ENCODE measurements at regions not wholly inside any gene's neighbourhood (a gene's known extent, or its start where the extent isn't known, plus 50 kb on each side); places are given as distances from the start of the nearest gene placed in this dataset.

DNA sequence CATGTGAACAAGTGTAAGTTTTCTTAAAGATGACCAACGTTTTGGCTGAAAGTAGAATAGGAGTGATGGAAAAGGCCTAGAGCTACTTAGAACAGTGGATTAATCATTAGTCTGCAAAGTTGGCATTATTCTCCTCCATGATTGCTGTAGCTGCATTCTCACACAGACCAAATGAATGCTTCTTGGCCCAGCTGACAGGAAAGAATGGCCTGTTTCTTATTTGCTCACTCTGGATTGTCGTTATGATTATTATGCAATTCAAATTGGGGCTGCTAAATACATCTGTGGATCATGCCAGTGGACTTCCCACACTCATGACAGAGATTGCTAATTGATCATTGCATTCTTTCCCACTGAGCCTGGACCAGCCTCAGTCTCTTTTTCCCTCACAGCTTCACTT lies 285.0 kb downstream of the STIM2 start:
- no peak overlapping the region for H3K27ac ChIP-seq (ENCODE audit: low read length)
- no peaks in the 10 kb centered on the region for H3K4me1 ChIP-seq (ENCODE audit: control insufficient read depth, insufficient read depth, low read length)
- H3K9ac ChIP-seq (ENCODE audit: low read length in 2 of 2) = no peak overlapping the region
- no peaks in the 10 kb centered on the region for H3K36me3 ChIP-seq (ENCODE audit: control insufficient read depth in 2 of 2, insufficient read depth in 2 of 2, low read length in 2 of 2)
- no peaks in the 10 kb centered on the region for H3K9me3 ChIP-seq (ENCODE audit: control insufficient read depth in 2 of 2, low read length in 2 of 2)
- no peak overlapping the region for H3K4me3 ChIP-seq (ENCODE audit: low read length in 2 of 2)
- H3K27me3 ChIP-seq (ENCODE audit: control insufficient read depth in 1 of 2, insufficient read depth in 2 of 2, low read length in 2 of 2) = no peaks in the 10 kb centered on the region

DNA sequence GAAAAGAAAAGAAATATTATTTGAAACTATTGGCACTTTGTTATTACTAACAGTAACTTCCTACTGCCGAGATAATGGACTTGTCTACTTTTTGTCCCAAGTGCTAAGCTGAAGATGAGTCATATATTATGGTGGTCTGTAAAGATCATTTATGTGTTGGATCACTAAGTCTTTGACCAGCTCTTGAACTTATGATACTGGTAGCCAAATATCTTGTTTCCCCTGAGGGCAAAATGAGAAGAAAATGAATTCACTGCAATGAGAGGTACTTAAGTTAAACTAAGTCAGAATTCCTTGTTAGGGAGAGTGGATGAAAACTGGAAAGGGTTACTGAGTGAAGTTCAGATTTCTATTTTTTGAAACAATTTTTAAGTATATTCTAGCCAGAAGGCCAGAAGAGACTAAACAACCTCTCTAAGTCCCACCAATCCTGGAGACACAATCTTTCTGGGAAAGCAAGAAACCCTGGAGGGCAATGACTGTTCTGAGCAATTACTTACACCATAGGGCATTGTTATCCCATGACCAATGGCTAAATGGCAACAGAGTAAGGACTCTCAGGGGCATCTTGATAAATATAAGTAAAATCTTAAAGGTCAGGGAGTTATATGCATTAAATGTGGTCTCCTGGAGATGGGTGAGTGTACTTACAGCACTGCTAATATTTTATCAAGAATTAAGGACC lies 287.7 kb downstream of the STIM2 start:
- Histone ChIP-seq H3K9ac (ENCODE audit: low read length in 2 of 2) (no peak overlapping the region), H3K4me1 (ENCODE audit: control insufficient read depth, insufficient read depth, low read length) (no peaks in the 10 kb centered on the region), H3K27me3 (ENCODE audit: control insufficient read depth in 1 of 2, insufficient read depth in 2 of 2, low read length in 2 of 2) (no peaks in the 10 kb centered on the region), H3K4me3 (ENCODE audit: low read length in 2 of 2) (no peak overlapping the region), H3K36me3 (ENCODE audit: control insufficient read depth in 2 of 2, insufficient read depth in 2 of 2, low read length in 2 of 2) (no peaks in the 10 kb centered on the region), H3K9me3 (ENCODE audit: control insufficient read depth in 2 of 2, low read length in 2 of 2) (no peaks in the 10 kb centered on the region), H3K27ac (ENCODE audit: low read length) (no peak overlapping the region)

GRCh38 chr4:27149541-27150212 lies 289.0 kb downstream of the STIM2 start:
- Histone ChIP-seq H3K9ac (ENCODE audit: low read length in 2 of 2) (no peak overlapping the region), H3K4me3 (ENCODE audit: low read length in 2 of 2) (no peak overlapping the region), H3K9me3 (ENCODE audit: control insufficient read depth in 2 of 2, low read length in 2 of 2) (no peaks in the 10 kb centered on the region), H3K27me3 (ENCODE audit: control insufficient read depth in 1 of 2, insufficient read depth in 2 of 2, low read length in 2 of 2) (no peaks in the 10 kb centered on the region), H3K27ac (ENCODE audit: low read length) (no peak overlapping the region), H3K36me3 (ENCODE audit: control insufficient read depth in 2 of 2, insufficient read depth in 2 of 2, low read length in 2 of 2) (no peaks in the 10 kb centered on the region), H3K4me1 (ENCODE audit: control insufficient read depth, insufficient read depth, low read length) (no peaks in the 10 kb centered on the region)

- Histone ChIP-seq H3K36me3 (ENCODE audit: control insufficient read depth in 2 of 2, insufficient read depth in 2 of 2, low read length in 2 of 2) (no peaks in the 10 kb centered on the region), H3K4me3 (ENCODE audit: low read length in 2 of 2) (no peak overlapping the region), H3K9ac (ENCODE audit: low read length in 2 of 2) (no peak overlapping the region), H3K27ac (ENCODE audit: low read length) (no peak overlapping the region), H3K9me3 (ENCODE audit: control insufficient read depth in 2 of 2, low read length in 2 of 2) (no peaks in the 10 kb centered on the region), H3K27me3 (ENCODE audit: control insufficient read depth in 1 of 2, insufficient read depth in 2 of 2, low read length in 2 of 2) (no peaks in the 10 kb centered on the region), H3K4me1 (ENCODE audit: control insufficient read depth, insufficient read depth, low read length) (no peaks in the 10 kb centered on the region)
These were observed 292.1 kb downstream of the STIM2 start for GRCh38 chr4:27152703-27153102.

- Histone ChIP-seq H3K36me3 (ENCODE audit: control insufficient read depth in 2 of 2, insufficient read depth in 2 of 2, low read length in 2 of 2) (no peaks in the 10 kb centered on the region), H3K27me3 (ENCODE audit: control insufficient read depth in 1 of 2, insufficient read depth in 2 of 2, low read length in 2 of 2) (no peaks in the 10 kb centered on the region), H3K27ac (ENCODE audit: low read length) (no peak overlapping the region), H3K4me3 (ENCODE audit: low read length in 2 of 2) (no peak overlapping the region), H3K9ac (ENCODE audit: low read length in 2 of 2) (no peak overlapping the region), H3K4me1 (ENCODE audit: control insufficient read depth, insufficient read depth, low read length) (no peaks in the 10 kb centered on the region), H3K9me3 (ENCODE audit: control insufficient read depth in 2 of 2, low read length in 2 of 2) (no peaks in the 10 kb centered on the region)
These were observed 294.1 kb downstream of the STIM2 start for GRCh38 chr4:27154706-27155105.

- Histone ChIP-seq H3K36me3 (ENCODE audit: control insufficient read depth in 2 of 2, insufficient read depth in 2 of 2, low read length in 2 of 2) (no peaks in the 10 kb centered on the region), H3K4me3 (ENCODE audit: low read length in 2 of 2) (no peak overlapping the region), H3K27me3 (ENCODE audit: control insufficient read depth in 1 of 2, insufficient read depth in 2 of 2, low read length in 2 of 2) (no peaks in the 10 kb centered on the region), H3K27ac (ENCODE audit: low read length) (no peak overlapping the region), H3K9me3 (ENCODE audit: control insufficient read depth in 2 of 2, low read length in 2 of 2) (peaks cover 0 to 4% of the 10 kb centered on the region in 2 donors), H3K4me1 (ENCODE audit: control insufficient read depth, insufficient read depth, low read length) (no peaks in the 10 kb centered on the region), H3K9ac (ENCODE audit: low read length in 2 of 2) (no peak overlapping the region)
These were observed 300.6 kb downstream of the STIM2 start for GRCh38 chr4:27161191-27161590.

GRCh38 chr4:27168783-27169182 lies 308.1 kb downstream of the STIM2 start:
- Histone ChIP-seq H3K27me3 (ENCODE audit: control insufficient read depth in 1 of 2, insufficient read depth in 2 of 2, low read length in 2 of 2) (no peaks in the 10 kb centered on the region), H3K4me1 (ENCODE audit: control insufficient read depth, insufficient read depth, low read length) (no peaks in the 10 kb centered on the region), H3K9me3 (ENCODE audit: control insufficient read depth in 2 of 2, low read length in 2 of 2) (peaks cover 0 to 2% of the 10 kb centered on the region in 2 donors), H3K36me3 (ENCODE audit: control insufficient read depth in 2 of 2, insufficient read depth in 2 of 2, low read length in 2 of 2) (no peaks in the 10 kb centered on the region), H3K9ac (ENCODE audit: low read length in 2 of 2) (no peak overlapping the region), H3K27ac (ENCODE audit: low read length) (no peak overlapping the region), H3K4me3 (ENCODE audit: low read length in 2 of 2) (no peak overlapping the region)

- no peak overlapping the region for H3K4me3 ChIP-seq (ENCODE audit: low read length in 2 of 2)
- H3K4me1 ChIP-seq (ENCODE audit: control insufficient read depth, insufficient read depth, low read length) = no peaks in the 10 kb centered on the region
- H3K27me3 ChIP-seq (ENCODE audit: control insufficient read depth in 1 of 2, insufficient read depth in 2 of 2, low read length in 2 of 2) = no peaks in the 10 kb centered on the region
- H3K9ac ChIP-seq (ENCODE audit: low read length in 2 of 2) = no peak overlapping the region
- H3K9me3 ChIP-seq (ENCODE audit: control insufficient read depth in 2 of 2, low read length in 2 of 2) = no peaks in the 10 kb centered on the region
- no peaks in the 10 kb centered on the region for H3K36me3 ChIP-seq (ENCODE audit: control insufficient read depth in 2 of 2, insufficient read depth in 2 of 2, low read length in 2 of 2)
- no peak overlapping the region for H3K27ac ChIP-seq (ENCODE audit: low read length)
These were observed 312.6 kb downstream of the STIM2 start for GRCh38 chr4:27173280-27173679.

DNA sequence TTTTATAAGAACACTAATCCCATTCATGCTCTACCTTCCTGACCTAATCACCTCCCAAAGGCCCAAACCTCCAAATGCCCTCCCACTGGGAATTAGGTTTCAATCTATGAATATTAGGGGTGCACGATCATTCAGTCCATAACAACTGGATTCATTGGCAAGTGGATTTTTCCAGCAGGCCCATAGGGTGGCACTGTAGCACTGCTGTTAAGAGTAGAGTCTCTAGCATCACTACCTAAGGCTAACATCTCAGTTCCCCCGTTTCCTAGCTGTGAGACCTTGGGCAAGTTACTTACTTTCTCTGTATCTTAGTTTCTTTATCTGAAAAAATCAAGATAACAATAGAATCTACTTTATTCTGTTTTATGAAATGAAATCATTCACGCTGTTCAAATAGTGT lies 315.8 kb downstream of the STIM2 start:
- no peaks in the 10 kb centered on the region for H3K36me3 ChIP-seq (ENCODE audit: control insufficient read depth in 2 of 2, insufficient read depth in 2 of 2, low read length in 2 of 2)
- no peak overlapping the region for H3K4me3 ChIP-seq (ENCODE audit: low read length in 2 of 2)
- H3K27ac ChIP-seq (ENCODE audit: low read length) = no peak overlapping the region
- no peak overlapping the region for H3K9ac ChIP-seq (ENCODE audit: low read length in 2 of 2)
- no peaks in the 10 kb centered on the region for H3K4me1 ChIP-seq (ENCODE audit: control insufficient read depth, insufficient read depth, low read length)
- no peaks in the 10 kb centered on the region for H3K9me3 ChIP-seq (ENCODE audit: control insufficient read depth in 2 of 2, low read length in 2 of 2)
- H3K27me3 ChIP-seq (ENCODE audit: control insufficient read depth in 1 of 2, insufficient read depth in 2 of 2, low read length in 2 of 2) = no peaks in the 10 kb centered on the region

DNA sequence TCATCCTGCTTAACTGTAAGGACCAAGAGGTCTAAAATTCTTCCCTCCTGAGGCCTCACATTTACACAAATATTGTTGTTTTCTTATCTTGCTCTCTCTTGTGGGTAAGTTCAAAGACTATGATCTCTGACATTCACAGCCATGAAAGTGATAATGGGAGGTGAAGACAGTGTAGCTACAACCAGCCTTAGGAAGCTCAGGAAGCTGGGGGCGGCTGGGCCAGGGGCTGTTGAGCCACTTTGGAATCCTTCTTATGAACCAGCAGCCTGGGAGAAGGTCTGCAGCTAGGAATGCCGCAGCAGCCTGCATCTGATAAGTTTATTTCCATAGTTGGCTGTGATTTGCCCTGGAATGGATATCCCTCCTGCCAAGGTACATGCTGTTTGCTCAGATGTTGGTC lies 316.2 kb downstream of the STIM2 start:
- H3K27me3 ChIP-seq (ENCODE audit: control insufficient read depth in 1 of 2, insufficient read depth in 2 of 2, low read length in 2 of 2) = no peaks in the 10 kb centered on the region
- H3K4me3 ChIP-seq (ENCODE audit: low read length in 2 of 2) = no peak overlapping the region
- H3K4me1 ChIP-seq (ENCODE audit: control insufficient read depth, insufficient read depth, low read length) = no peaks in the 10 kb centered on the region
- no peaks in the 10 kb centered on the region for H3K36me3 ChIP-seq (ENCODE audit: control insufficient read depth in 2 of 2, insufficient read depth in 2 of 2, low read length in 2 of 2)
- no peak overlapping the region for H3K27ac ChIP-seq (ENCODE audit: low read length)
- H3K9me3 ChIP-seq (ENCODE audit: control insufficient read depth in 2 of 2, low read length in 2 of 2) = no peaks in the 10 kb centered on the region
- no peak overlapping the region for H3K9ac ChIP-seq (ENCODE audit: low read length in 2 of 2)

DNA sequence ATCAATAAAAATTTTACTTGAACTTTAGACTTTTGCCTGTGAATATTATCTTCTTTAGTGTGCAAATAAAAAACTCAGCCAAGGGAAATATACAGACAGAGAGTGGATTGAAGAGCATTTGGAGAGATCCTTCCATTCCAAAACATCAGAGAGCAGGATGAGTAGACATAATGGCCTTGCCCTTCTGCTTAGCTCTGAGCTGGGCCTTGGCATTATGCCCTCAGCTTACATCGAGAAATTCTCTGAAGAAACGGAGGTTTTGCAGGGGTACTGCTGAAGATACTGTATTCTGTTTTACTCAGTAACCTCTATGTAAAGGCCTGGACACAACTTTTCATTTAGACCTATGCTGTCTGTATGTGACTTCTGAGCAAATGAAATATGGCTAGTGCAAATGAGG lies 317.4 kb downstream of the STIM2 start:
- H3K9ac ChIP-seq (ENCODE audit: low read length in 2 of 2) = no peak overlapping the region
- H3K4me3 ChIP-seq (ENCODE audit: low read length in 2 of 2) = no peak overlapping the region
- H3K36me3 ChIP-seq (ENCODE audit: control insufficient read depth in 2 of 2, insufficient read depth in 2 of 2, low read length in 2 of 2) = no peaks in the 10 kb centered on the region
- H3K4me1 ChIP-seq (ENCODE audit: control insufficient read depth, insufficient read depth, low read length) = no peaks in the 10 kb centered on the region
- no peaks in the 10 kb centered on the region for H3K9me3 ChIP-seq (ENCODE audit: control insufficient read depth in 2 of 2, low read length in 2 of 2)
- no peak overlapping the region for H3K27ac ChIP-seq (ENCODE audit: low read length)
- H3K27me3 ChIP-seq (ENCODE audit: control insufficient read depth in 1 of 2, insufficient read depth in 2 of 2, low read length in 2 of 2) = no peaks in the 10 kb centered on the region
